Esophagus squamous epithelium (tissue), 5 donors: ENCODE measurements at regions not wholly inside any gene's neighbourhood (a gene's known extent, or its start where the extent isn't known, plus 50 kb on each side); places are given as distances from the start of the nearest gene placed in this dataset.

ENCODE experiments used
- DNase-seq: peaks from one replicate; lab custom pipeline; 2025; lab: John Stamatoyannopoulos, UW
- H3K27ac ChIP-seq, 4 donors: fragments of 200-600 bp; sonication (generic); one replicate each; pipeline ENCODE4 v1.5.1; 2016 to 2019; ENCODE audit warnings: mild to moderate bottlenecking in 1 of 4
- H3K27me3 ChIP-seq, 4 donors: fragments of 200-600 bp; sonication (generic); 1 replicate in 3 of 4; 2 replicates in 1 of 4; pipeline versions ENCODE4 v1.5.1 to v1.6.0; 2017 to 2021; ENCODE audit warnings: antibody characterized with exemption in 1 of 4
- H3K36me3 ChIP-seq, 3 donors: fragments of 200-600 bp; sonication (generic); one replicate each; pipeline ENCODE4 v1.5.1; 2016 to 2019
- H3K4me1 ChIP-seq, 3 donors: fragments of 200-600 bp; sonication (generic); one replicate each; pipeline ENCODE4 v1.5.1; 2017 to 2019
- H3K4me3 ChIP-seq, 4 donors: fragments of 200-600 bp; sonication (generic); 1 replicate in 3 of 4; 2 replicates in 1 of 4; pipeline ENCODE4 v1.5.1; 2016 to 2019; ENCODE audit warnings: mild to moderate bottlenecking in 2 of 4, moderate library complexity in 1 of 4
- H3K9me3 ChIP-seq, 3 donors: fragments of 200-600 bp; sonication (generic); one replicate each; pipeline ENCODE4 v1.5.1; 2016 to 2019
- CTCF ChIP-seq, 6 experiments: fragments of 450-650 bp in 4 of 6; fragments of 200-600 bp in 2 of 6; sonication (generic) in 2 of 6; IDR thresholded peaks; one replicate each; pipeline ENCODE4 v1.5.1; 2016 to 2019; ENCODE audit warnings: antibody characterized with exemption in 6 of 6, mild to moderate bottlenecking in 4 of 6, moderate library complexity in 4 of 6
- POLR2A ChIP-seq, 4 donors: fragments of 450-650 bp; IDR thresholded peaks; one replicate each; pipeline ENCODE4 v1.6.1; 2017; ENCODE audit warnings: antibody characterized with exemption in 4 of 4, mild to moderate bottlenecking in 4 of 4, moderate library complexity in 3 of 4
- WGBS, 2 donors: methylation state at CpG; one replicate each; pipeline ENCODE4 v1.1.5; 2018; 5-methylcytosine and 5-hydroxymethylcytosine counted together
- intact Hi-C: fragments of 100-400 bp; cut with DNase I; formaldehyde crosslinking; loops from one replicate; pipeline ENCODE4 v1.15.0; 2022
- donor health status: DM: yes; HTN: yes; CAD: no.

GRCh38 chr3:191768421-191768820 is 307.5 kb downstream of the PYDC2 start:
- TF ChIP-seq POLR2A (IDR thresholded peaks at IDR 0.05): no peak
- peak in 1 of 6 experiments; percentile 24 for TF ChIP-seq CTCF (IDR thresholded peaks at IDR 0.05)
- no peak overlapping the region for H3K27ac ChIP-seq
- H3K4me1 ChIP-seq: no peaks in the 10 kb centered on the region
- H3K9me3 ChIP-seq: peaks cover 0 to 7% (median 0%) of the 10 kb centered on the region in 3 donors
- no peaks in the 10 kb centered on the region for H3K27me3 ChIP-seq
- intact Hi-C loops: no loop called here
- no peak overlapping the region for H3K4me3 ChIP-seq
- DNase-seq: no peak
- no peaks in the 10 kb centered on the region for H3K36me3 ChIP-seq
- WGBS, 2 donors: 40 to 77% methylated on average over 1 to 2 of the region's 2 CpGs

- no peak for TF ChIP-seq POLR2A (IDR thresholded peaks at IDR 0.05)
- no peak for TF ChIP-seq CTCF (IDR thresholded peaks at IDR 0.05)
- Histone ChIP-seq H3K9me3 (peaks cover 0 to 7% (median 0%) of the 10 kb centered on the region in 3 donors), H3K27me3 (no peaks in the 10 kb centered on the region), H3K36me3 (no peaks in the 10 kb centered on the region), H3K27ac (no peak overlapping the region), H3K4me1 (no peaks in the 10 kb centered on the region), H3K4me3 (no peak overlapping the region)
- no peak for DNase-seq
- 44 to 55% methylated on average over 1 of the region's 1 CpG for WGBS, 2 donors
- intact Hi-C loops: no loop called here
Measured at GRCh38 chr3:191770541-191770940, 309.6 kb downstream of the PYDC2 start.

- no peaks in the 10 kb centered on the region for H3K27me3 ChIP-seq
- H3K4me1 ChIP-seq: no peaks in the 10 kb centered on the region
- no peaks in the 10 kb centered on the region for H3K9me3 ChIP-seq
- H3K27ac ChIP-seq: no peak overlapping the region
- no peak for TF ChIP-seq POLR2A (IDR thresholded peaks at IDR 0.05)
- no peak for TF ChIP-seq CTCF (IDR thresholded peaks at IDR 0.05)
- DNase-seq: no peak
- WGBS, 2 donors: 34 to 65% methylated on average over 4 of the region's 4 CpGs
- intact Hi-C loops: no loop called here
- no peak overlapping the region for H3K4me3 ChIP-seq
- H3K36me3 ChIP-seq: no peaks in the 10 kb centered on the region
Measured at GRCh38 chr3:191774485-191774884, 313.5 kb downstream of the PYDC2 start.

- TF ChIP-seq POLR2A (IDR thresholded peaks at IDR 0.05) (no peak), CTCF (IDR thresholded peaks at IDR 0.05) (no peak)
- H3K36me3 ChIP-seq: no peaks in the 10 kb centered on the region
- no peak for DNase-seq
- no peaks in the 10 kb centered on the region for H3K4me1 ChIP-seq
- H3K9me3 ChIP-seq: no peaks in the 10 kb centered on the region
- H3K4me3 ChIP-seq: no peak overlapping the region
- WGBS, 2 donors: 45 to 62% methylated on average over 5 of the region's 5 CpGs
- intact Hi-C loops: no loop called here
- no peaks in the 10 kb centered on the region for H3K27me3 ChIP-seq
- no peak overlapping the region for H3K27ac ChIP-seq
Measured at GRCh38 chr3:191775451-191776233, 314.7 kb downstream of the PYDC2 start.

GRCh38 chr3:191781044-191781443 is 320.1 kb downstream of the PYDC2 start:
- H3K27me3 ChIP-seq: no peaks in the 10 kb centered on the region
- no peak overlapping the region for H3K27ac ChIP-seq
- 66 to 67% methylated on average over 4 of the region's 4 CpGs for WGBS, 2 donors
- TF ChIP-seq POLR2A (IDR thresholded peaks at IDR 0.05) (no peak), CTCF (IDR thresholded peaks at IDR 0.05) (no peak)
- no peaks in the 10 kb centered on the region for H3K36me3 ChIP-seq
- no peaks in the 10 kb centered on the region for H3K4me1 ChIP-seq
- DNase-seq: no peak
- no peaks in the 10 kb centered on the region for H3K9me3 ChIP-seq
- no peak overlapping the region for H3K4me3 ChIP-seq
- intact Hi-C loops: no loop called here
